ENCODE measurements at regions not wholly inside any gene's neighbourhood (a gene's known extent, or its start where the extent isn't known, plus 50 kb on each side); places are given as distances from the start of the nearest gene placed in this dataset.
A peak's percentile ranks its signal among the peaks of the same experiment; 100 is the strongest.

DNA sequence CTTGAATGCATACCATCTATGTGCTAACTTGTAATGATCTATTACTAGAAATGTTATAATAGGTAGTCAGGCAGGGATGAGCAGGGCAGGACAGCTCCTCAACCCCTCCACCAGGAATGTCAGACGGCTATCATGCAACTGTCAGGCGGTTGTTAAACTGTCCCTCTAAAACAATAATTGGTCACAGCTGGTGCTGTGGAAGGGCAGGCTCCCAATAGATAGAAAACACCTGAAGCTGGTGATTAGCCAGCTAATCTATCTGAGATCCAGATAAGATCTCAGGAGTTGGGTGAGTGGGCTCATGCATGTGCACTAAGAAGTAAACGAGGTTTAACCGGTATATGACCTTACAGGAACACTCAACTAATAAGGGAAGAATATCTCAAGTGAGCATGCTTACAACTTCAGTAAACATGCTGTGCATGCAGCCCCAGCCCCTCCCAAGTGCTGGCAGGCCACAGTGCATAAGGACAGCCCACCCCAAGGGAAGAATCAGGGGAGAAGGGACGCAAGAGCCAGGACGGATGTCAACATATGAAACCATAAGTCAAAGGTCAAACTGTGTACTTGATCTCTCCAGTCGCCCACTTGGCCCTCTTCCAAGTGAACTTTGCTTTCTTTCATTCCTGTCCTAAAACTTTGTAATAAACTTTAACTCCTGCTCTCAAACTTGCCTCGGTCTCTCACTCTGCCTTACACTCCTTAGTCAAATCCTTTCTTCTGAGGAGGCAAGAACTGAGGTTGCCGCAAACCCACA is 566.2 kb upstream of the NRSN1 start (continued):
- TF ChIP-seq NFIC (IDR thresholded peaks at IDR 0.05; ENCODE audit: low read length) = peak; percentile 75
- TF ChIP-seq, protein P1, sequence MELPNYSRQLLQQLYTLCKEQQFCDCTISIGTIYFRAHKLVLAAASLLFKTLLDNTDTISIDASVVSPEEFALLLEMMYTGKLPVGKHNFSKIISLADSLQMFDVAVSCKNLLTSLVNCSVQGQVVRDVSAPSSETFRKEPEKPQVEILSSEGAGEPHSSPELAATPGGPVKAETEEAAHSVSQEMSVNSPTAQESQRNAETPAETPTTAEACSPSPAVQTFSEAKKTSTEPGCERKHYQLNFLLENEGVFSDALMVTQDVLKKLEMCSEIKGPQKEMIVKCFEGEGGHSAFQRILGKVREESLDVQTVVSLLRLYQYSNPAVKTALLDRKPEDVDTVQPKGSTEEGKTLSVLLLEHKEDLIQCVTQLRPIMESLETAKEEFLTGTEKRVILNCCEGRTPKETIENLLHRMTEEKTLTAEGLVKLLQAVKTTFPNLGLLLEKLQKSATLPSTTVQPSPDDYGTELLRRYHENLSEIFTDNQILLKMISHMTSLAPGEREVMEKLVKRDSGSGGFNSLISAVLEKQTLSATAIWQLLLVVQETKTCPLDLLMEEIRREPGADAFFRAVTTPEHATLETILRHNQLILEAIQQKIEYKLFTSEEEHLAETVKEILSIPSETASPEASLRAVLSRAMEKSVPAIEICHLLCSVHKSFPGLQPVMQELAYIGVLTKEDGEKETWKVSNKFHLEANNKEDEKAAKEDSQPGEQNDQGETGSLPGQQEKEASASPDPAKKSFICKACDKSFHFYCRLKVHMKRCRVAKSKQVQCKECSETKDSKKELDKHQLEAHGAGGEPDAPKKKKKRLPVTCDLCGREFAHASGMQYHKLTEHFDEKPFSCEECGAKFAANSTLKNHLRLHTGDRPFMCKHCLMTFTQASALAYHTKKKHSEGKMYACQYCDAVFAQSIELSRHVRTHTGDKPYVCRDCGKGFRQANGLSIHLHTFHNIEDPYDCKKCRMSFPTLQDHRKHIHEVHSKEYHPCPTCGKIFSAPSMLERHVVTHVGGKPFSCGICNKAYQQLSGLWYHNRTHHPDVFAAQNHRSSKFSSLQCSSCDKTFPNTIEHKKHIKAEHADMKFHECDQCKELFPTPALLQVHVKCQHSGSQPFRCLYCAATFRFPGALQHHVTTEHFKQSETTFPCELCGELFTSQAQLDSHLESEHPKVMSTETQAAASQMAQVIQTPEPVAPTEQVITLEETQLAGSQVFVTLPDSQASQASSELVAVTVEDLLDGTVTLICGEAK (IDR thresholded peaks at IDR 0.05) = no peak
- TF ChIP-seq, protein P1 (CRISPR knock-in tag; IDR thresholded peaks at IDR 0.05) = no peak
- TF ChIP-seq GABPA (IDR thresholded peaks at IDR 0.05; ENCODE audit: low read depth, low read length) = no peak
- peak; percentile 40 for TF ChIP-seq GABPA (CRISPR knock-in tag; IDR thresholded peaks at IDR 0.05; ENCODE audit: low read depth)
- TF ChIP-seq, protein P2, sequence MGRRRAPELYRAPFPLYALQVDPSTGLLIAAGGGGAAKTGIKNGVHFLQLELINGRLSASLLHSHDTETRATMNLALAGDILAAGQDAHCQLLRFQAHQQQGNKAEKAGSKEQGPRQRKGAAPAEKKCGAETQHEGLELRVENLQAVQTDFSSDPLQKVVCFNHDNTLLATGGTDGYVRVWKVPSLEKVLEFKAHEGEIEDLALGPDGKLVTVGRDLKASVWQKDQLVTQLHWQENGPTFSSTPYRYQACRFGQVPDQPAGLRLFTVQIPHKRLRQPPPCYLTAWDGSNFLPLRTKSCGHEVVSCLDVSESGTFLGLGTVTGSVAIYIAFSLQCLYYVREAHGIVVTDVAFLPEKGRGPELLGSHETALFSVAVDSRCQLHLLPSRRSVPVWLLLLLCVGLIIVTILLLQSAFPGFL (CRISPR knock-in tag; IDR thresholded peaks at IDR 0.05) = no peak
- TF ChIP-seq ZNF7 (CRISPR knock-in tag; IDR thresholded peaks at IDR 0.05) = peak; percentile 89
- no peak for TF ChIP-seq TARDBP (CRISPR knock-in tag; IDR thresholded peaks at IDR 0.05)
- no peak for TF ChIP-seq SMYD3 (CRISPR knock-in tag; IDR thresholded peaks at IDR 0.05)
- TF ChIP-seq, protein P3, sequence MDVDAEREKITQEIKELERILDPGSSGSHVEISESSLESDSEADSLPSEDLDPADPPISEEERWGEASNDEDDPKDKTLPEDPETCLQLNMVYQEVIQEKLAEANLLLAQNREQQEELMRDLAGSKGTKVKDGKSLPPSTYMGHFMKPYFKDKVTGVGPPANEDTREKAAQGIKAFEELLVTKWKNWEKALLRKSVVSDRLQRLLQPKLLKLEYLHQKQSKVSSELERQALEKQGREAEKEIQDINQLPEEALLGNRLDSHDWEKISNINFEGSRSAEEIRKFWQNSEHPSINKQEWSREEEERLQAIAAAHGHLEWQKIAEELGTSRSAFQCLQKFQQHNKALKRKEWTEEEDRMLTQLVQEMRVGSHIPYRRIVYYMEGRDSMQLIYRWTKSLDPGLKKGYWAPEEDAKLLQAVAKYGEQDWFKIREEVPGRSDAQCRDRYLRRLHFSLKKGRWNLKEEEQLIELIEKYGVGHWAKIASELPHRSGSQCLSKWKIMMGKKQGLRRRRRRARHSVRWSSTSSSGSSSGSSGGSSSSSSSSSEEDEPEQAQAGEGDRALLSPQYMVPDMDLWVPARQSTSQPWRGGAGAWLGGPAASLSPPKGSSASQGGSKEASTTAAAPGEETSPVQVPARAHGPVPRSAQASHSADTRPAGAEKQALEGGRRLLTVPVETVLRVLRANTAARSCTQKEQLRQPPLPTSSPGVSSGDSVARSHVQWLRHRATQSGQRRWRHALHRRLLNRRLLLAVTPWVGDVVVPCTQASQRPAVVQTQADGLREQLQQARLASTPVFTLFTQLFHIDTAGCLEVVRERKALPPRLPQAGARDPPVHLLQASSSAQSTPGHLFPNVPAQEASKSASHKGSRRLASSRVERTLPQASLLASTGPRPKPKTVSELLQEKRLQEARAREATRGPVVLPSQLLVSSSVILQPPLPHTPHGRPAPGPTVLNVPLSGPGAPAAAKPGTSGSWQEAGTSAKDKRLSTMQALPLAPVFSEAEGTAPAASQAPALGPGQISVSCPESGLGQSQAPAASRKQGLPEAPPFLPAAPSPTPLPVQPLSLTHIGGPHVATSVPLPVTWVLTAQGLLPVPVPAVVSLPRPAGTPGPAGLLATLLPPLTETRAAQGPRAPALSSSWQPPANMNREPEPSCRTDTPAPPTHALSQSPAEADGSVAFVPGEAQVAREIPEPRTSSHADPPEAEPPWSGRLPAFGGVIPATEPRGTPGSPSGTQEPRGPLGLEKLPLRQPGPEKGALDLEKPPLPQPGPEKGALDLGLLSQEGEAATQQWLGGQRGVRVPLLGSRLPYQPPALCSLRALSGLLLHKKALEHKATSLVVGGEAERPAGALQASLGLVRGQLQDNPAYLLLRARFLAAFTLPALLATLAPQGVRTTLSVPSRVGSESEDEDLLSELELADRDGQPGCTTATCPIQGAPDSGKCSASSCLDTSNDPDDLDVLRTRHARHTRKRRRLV (CRISPR knock-in tag; IDR thresholded peaks at IDR 0.05) = no peak
- TF ChIP-seq ZNF883 (CRISPR knock-in tag; IDR thresholded peaks at IDR 0.05; ENCODE audit: not compliant biosample characterization) = no peak
- TF ChIP-seq U2AF1 (optimal IDR thresholded peaks at IDR 0.05; ENCODE audit: low read depth, low read length) = no peak
- TF ChIP-seq ZNF879 (CRISPR knock-in tag; IDR thresholded peaks at IDR 0.05) = no peak
- no peak for TF ChIP-seq ZNF34 (CRISPR knock-in tag; IDR thresholded peaks at IDR 0.05; ENCODE audit: borderline replicate concordance)
- no peak for TF ChIP-seq TAF15 (IDR thresholded peaks at IDR 0.05; ENCODE audit: low read depth, low read length, poor library complexity, severe bottlenecking)
- TF ChIP-seq CHCHD3 (CRISPR knock-in tag; IDR thresholded peaks at IDR 0.05) = no peak

Measured in HepG2 (cell line).